ENCODE measurements at regions not wholly inside any gene's neighbourhood (a gene's known extent, or its start where the extent isn't known, plus 50 kb on each side); places are given as distances from the start of the nearest gene placed in this dataset.

- TF ChIP-seq, protein P1, sequence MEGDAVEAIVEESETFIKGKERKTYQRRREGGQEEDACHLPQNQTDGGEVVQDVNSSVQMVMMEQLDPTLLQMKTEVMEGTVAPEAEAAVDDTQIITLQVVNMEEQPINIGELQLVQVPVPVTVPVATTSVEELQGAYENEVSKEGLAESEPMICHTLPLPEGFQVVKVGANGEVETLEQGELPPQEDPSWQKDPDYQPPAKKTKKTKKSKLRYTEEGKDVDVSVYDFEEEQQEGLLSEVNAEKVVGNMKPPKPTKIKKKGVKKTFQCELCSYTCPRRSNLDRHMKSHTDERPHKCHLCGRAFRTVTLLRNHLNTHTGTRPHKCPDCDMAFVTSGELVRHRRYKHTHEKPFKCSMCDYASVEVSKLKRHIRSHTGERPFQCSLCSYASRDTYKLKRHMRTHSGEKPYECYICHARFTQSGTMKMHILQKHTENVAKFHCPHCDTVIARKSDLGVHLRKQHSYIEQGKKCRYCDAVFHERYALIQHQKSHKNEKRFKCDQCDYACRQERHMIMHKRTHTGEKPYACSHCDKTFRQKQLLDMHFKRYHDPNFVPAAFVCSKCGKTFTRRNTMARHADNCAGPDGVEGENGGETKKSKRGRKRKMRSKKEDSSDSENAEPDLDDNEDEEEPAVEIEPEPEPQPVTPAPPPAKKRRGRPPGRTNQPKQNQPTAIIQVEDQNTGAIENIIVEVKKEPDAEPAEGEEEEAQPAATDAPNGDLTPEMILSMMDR (IDR thresholded peaks at IDR 0.05), result no peak
- no peak for TF ChIP-seq POLR2A (IDR thresholded peaks at IDR 0.05)
Observed at GRCh38 chr11:24171869-24172268, 325.0 kb upstream of the LUZP2 start.
